ENCODE measurements at regions not wholly inside any gene's neighbourhood (a gene's known extent, or its start where the extent isn't known, plus 50 kb on each side); places are given as distances from the start of the nearest gene placed in this dataset.

GRCh38 chr2:236843161-236843968 is 242.3 kb upstream of the COPS8 start:
- no peak for TF ChIP-seq POLR2A (IDR thresholded peaks at IDR 0.05; ENCODE audit: low read depth, low read length)
- no peak for FAIRE-seq

GRCh38 chr2:236844711-236845110 is 241.0 kb upstream of the COPS8 start:
- TF ChIP-seq POLR2A (IDR thresholded peaks at IDR 0.05; ENCODE audit: low read depth, low read length), result no peak
- no peak for FAIRE-seq
- no peak for DNase-seq (ENCODE audit: insufficient read length, low spot score)

More at GRCh38 chr2:236843161-236843968, 242.3 kb upstream of the COPS8 start:
- DNase-seq (ENCODE audit: insufficient read length, low spot score), result no peak

GRCh38 chr2:236847023-236847422 is 238.7 kb upstream of the COPS8 start:
- DNase-seq (ENCODE audit: insufficient read length, low spot score), result no peak
- FAIRE-seq, result no peak
- no peak for TF ChIP-seq POLR2A (IDR thresholded peaks at IDR 0.05; ENCODE audit: low read depth, low read length)

- DNase-seq (ENCODE audit: insufficient read length, low spot score), result no peak
Measured at GRCh38 chr2:236847538-236848263, 238.0 kb upstream of the COPS8 start.

GRCh38 chr2:236848501-236848900 is 237.2 kb upstream of the COPS8 start:
- DNase-seq (ENCODE audit: insufficient read length, low spot score) (no peak), FAIRE-seq (no peak)
- TF ChIP-seq POLR2A (IDR thresholded peaks at IDR 0.05; ENCODE audit: low read depth, low read length), result no peak

More at GRCh38 chr2:236847538-236848263, 238.0 kb upstream of the COPS8 start:
- no peak for FAIRE-seq
- no peak for TF ChIP-seq POLR2A (IDR thresholded peaks at IDR 0.05; ENCODE audit: low read depth, low read length)

GRCh38 chr2:236849508-236849907 is 236.2 kb upstream of the COPS8 start:
- FAIRE-seq (no peak), DNase-seq (ENCODE audit: insufficient read length, low spot score) (no peak)
- TF ChIP-seq POLR2A (IDR thresholded peaks at IDR 0.05; ENCODE audit: low read depth, low read length), result no peak

- FAIRE-seq, result no peak
- no peak for TF ChIP-seq POLR2A (IDR thresholded peaks at IDR 0.05; ENCODE audit: low read depth, low read length)
- DNase-seq (ENCODE audit: insufficient read length, low spot score), result no peak
Measured at GRCh38 chr2:236849940-236850339, 235.7 kb upstream of the COPS8 start.

- no peak for TF ChIP-seq POLR2A (IDR thresholded peaks at IDR 0.05; ENCODE audit: low read depth, low read length)
- FAIRE-seq (no peak), DNase-seq (ENCODE audit: insufficient read length, low spot score) (no peak)
Measured at GRCh38 chr2:236851187-236851586, 234.5 kb upstream of the COPS8 start.

GRCh38 chr2:236852100-236852976 is 233.4 kb upstream of the COPS8 start:
- TF ChIP-seq POLR2A (IDR thresholded peaks at IDR 0.05; ENCODE audit: low read depth, low read length), result no peak
- no peak for FAIRE-seq
- no peak for DNase-seq (ENCODE audit: insufficient read length, low spot score)

- TF ChIP-seq POLR2A (IDR thresholded peaks at IDR 0.05; ENCODE audit: low read depth, low read length), result no peak
- FAIRE-seq, result no peak
- no peak for DNase-seq (ENCODE audit: insufficient read length, low spot score)
Measured at GRCh38 chr2:236852977-236853374, 232.7 kb upstream of the COPS8 start.

- DNase-seq (ENCODE audit: insufficient read length, low spot score) (no peak), FAIRE-seq (no peak)
- no peak for TF ChIP-seq POLR2A (IDR thresholded peaks at IDR 0.05; ENCODE audit: low read depth, low read length)
Measured at GRCh38 chr2:236853585-236854051, 232.1 kb upstream of the COPS8 start.

GRCh38 chr2:236855176-236855865 is 230.4 kb upstream of the COPS8 start:
- no peak for TF ChIP-seq POLR2A (IDR thresholded peaks at IDR 0.05; ENCODE audit: low read depth, low read length)
- FAIRE-seq, result no peak

More at GRCh38 chr2:236855176-236855865, 230.4 kb upstream of the COPS8 start:
- no peak for DNase-seq (ENCODE audit: insufficient read length, low spot score)
